T-cell (primary cell): ENCODE measurements at regions not wholly inside any gene's neighbourhood (a gene's known extent, or its start where the extent isn't known, plus 50 kb on each side); places are given as distances from the start of the nearest gene placed in this dataset.

ENCODE experiments used
- ATAC-seq, 4 experiments: fragments of 200-7000 bp in 3 of 4; fragments of 150-1000 bp in 1 of 4; cut with Tn5 transposase; replicated peaks in 1 of 4; 1 replicate in 3 of 4; 2 replicates in 1 of 4; pipeline ENCODE4 v1.10.0; 2021; ENCODE audit warnings: moderate library complexity in 3 of 4, mild to moderate bottlenecking in 2 of 4, moderate number of reproducible peaks in 1 of 4
- CTCF ChIA-PET, 2 donors: fragments of 300-600 bp; sonication (Branson Sonifier 250); formaldehyde crosslinking; loops; one replicate each; lab custom pipeline; 2022; ENCODE audit warnings: antibody characterized with exemption in 2 of 2; lab: Charles Lee
- POLR2A ChIA-PET, 2 donors: fragments of 300-600 bp; sonication (Branson Sonifier 250); formaldehyde crosslinking; loops; one replicate each; lab custom pipeline; 2022; ENCODE audit warnings: antibody characterized with exemption in 2 of 2; lab: Charles Lee
- DNase-seq, 35 experiments: peaks; one replicate each; pipeline versions ENCODE4 v3.0.0 to v3.0.0-alpha.2; 2013 to 2023
- H3K27ac ChIP-seq: one replicate; pipeline ENCODE4 v1.5.1; 2013; ENCODE audit warnings: low read length
- H3K27me3 ChIP-seq, 2 experiments: replicated peaks in 1 of 2; 1 replicate in 1 of 2; 2 replicates in 1 of 2; pipeline versions ENCODE4 v1.6.1 to v1.7.0; 2013; ENCODE audit warnings: low read length in 1 of 2, mixed read lengths in 1 of 2; ENCODE audit not compliant: control insufficient read depth in 2 of 2, insufficient read depth in 2 of 2; ENCODE audit errors: extremely low read depth in 1 of 2
- H3K36me3 ChIP-seq, 2 donors: 1 replicate in 1 of 2; 2 replicates in 1 of 2; pipeline versions ENCODE4 v1.6.1 to v1.7.0; 2013; ENCODE audit warnings: low read length in 1 of 2; ENCODE audit not compliant: control insufficient read depth in 2 of 2, insufficient read depth in 1 of 2; ENCODE audit errors: extremely low read depth in 1 of 2
- H3K4me1 ChIP-seq, 2 experiments: 1 replicate in 1 of 2; 2 replicates in 1 of 2; pipeline versions ENCODE4 v1.6.1 to v1.7.0; 2013; ENCODE audit warnings: low read length in 2 of 2, mixed read lengths in 1 of 2; ENCODE audit not compliant: insufficient read depth in 2 of 2, control insufficient read depth in 1 of 2; ENCODE audit errors: extremely low read depth in 1 of 2
- H3K4me3 ChIP-seq, 2 donors: 1 replicate in 1 of 2; 2 replicates in 1 of 2; pipeline versions ENCODE4 v1.5.1 to v1.7.0; 2013; ENCODE audit warnings: mild to moderate bottlenecking in 2 of 2, low read length in 1 of 2, moderate library complexity in 1 of 2; ENCODE audit not compliant: control insufficient read depth in 1 of 2; ENCODE audit errors: extremely low read depth in 1 of 2
- H3K9me3 ChIP-seq: 2 replicates; pipeline ENCODE4 v1.7.0; 2013
- H3K27ac Mint-ChIP-seq, 2 donors: one replicate each; pipeline ENCODE4 v1.8.0; 2020 to 2021; ENCODE audit warnings: mild to moderate bottlenecking in 2 of 2, mixed read lengths in 2 of 2
- H3K27me3 Mint-ChIP-seq, 2 donors: one replicate each; pipeline ENCODE4 v1.8.0; 2021 to 2022; ENCODE audit warnings: mixed read lengths in 2 of 2
- H3K36me3 Mint-ChIP-seq: one replicate; pipeline ENCODE4 v1.8.0; 2021; ENCODE audit warnings: mixed read lengths
- H3K4me1 Mint-ChIP-seq, 3 donors: one replicate each; pipeline ENCODE4 v1.8.0; 2020 to 2022; ENCODE audit warnings: mixed read lengths in 3 of 3, mild to moderate bottlenecking in 1 of 3
- H3K4me3 Mint-ChIP-seq, 3 donors: one replicate each; pipeline ENCODE4 v1.8.0; 2020 to 2022; ENCODE audit warnings: mild to moderate bottlenecking in 3 of 3, mixed read lengths in 3 of 3, moderate library complexity in 3 of 3
- H3K9me3 Mint-ChIP-seq, 3 donors: one replicate each; pipeline ENCODE4 v1.8.0; 2020 to 2022; ENCODE audit warnings: mixed read lengths in 3 of 3
- WGBS: methylation state at CpG from one replicate; pipeline ENCODE4 v1.1.5; 2013; ENCODE audit warnings: missing lambda C conversion rate; ENCODE audit not compliant: insufficient coverage; 5-methylcytosine and 5-hydroxymethylcytosine counted together

- ChIA-PET POLR2A (interaction anchor here (0.5 to 0.6 kb wide), 2 partner anchors 284 to 618 kb away, joined by 3 read pairs; no protein-coding TSS in a partner anchor), CTCF (interaction anchor here in 1 of 2 donors (0.6 kb wide), 1 partner anchor 21 kb away, joined by 11 read pairs; no protein-coding TSS in a partner anchor)
- ATAC-seq (no peak), DNase-seq (no peak)
- Histone ChIP-seq H3K4me1 (peaks cover 0 to 9% of the 10 kb centered on the region in 2 experiments), H3K9me3 (no peaks in the 10 kb centered on the region), H3K27me3 (no peaks in the 10 kb centered on the region), H3K4me3 (no peak overlapping the region), H3K27ac (no peak overlapping the region), H3K36me3 (no peaks in the 10 kb centered on the region)
- Mint-ChIP-seq H3K27ac (no peak overlapping the region), H3K4me3 (no peak overlapping the region), H3K36me3 (no peaks in the 10 kb centered on the region), H3K27me3 (no peaks in the 10 kb centered on the region), H3K9me3 (no peaks in the 10 kb centered on the region), H3K4me1 (peaks cover 10 to 21% (median 16%) of the 10 kb centered on the region in 3 donors)
- WGBS = 100% methylated on average over 3 of the region's 8 CpGs
These were observed 77.0 kb upstream of the SPATA12 start for GRCh38 chr3:56983427-56983826.

- Histone ChIP-seq H3K27me3 (no peaks in the 10 kb centered on the region), H3K27ac (no peak overlapping the region), H3K9me3 (no peaks in the 10 kb centered on the region), H3K4me3 (no peak overlapping the region), H3K4me1 (peaks cover 0 to 9% of the 10 kb centered on the region in 2 experiments), H3K36me3 (no peaks in the 10 kb centered on the region)
- Mint-ChIP-seq H3K36me3 (no peaks in the 10 kb centered on the region), H3K27ac (no peak overlapping the region), H3K27me3 (no peaks in the 10 kb centered on the region), H3K4me3 (no peak overlapping the region), H3K4me1 (peaks cover 10 to 17% (median 15%) of the 10 kb centered on the region in 3 donors), H3K9me3 (no peaks in the 10 kb centered on the region)
- ChIA-PET CTCF (interaction anchor here (0.6 to 1.8 kb wide), 7 partner anchors 164 to 354 kb away, joined by 3 to 7 read pairs (median 4); no protein-coding TSS in a partner anchor), POLR2A (interaction anchor here in 1 of 2 donors (0.5 kb wide), 1 partner anchor 184 kb away, joined by 4 read pairs; no protein-coding TSS in a partner anchor)
- no CpG with 5 or more reads among the region's 2 CpGs for WGBS
- no peak for ATAC-seq
- no peak for DNase-seq
These were observed 78.8 kb upstream of the SPATA12 start for GRCh38 chr3:56981445-56982230.

- 100% methylated on average over 1 of the region's 5 CpGs for WGBS
- no peaks in the 10 kb centered on the region for H3K27me3 Mint-ChIP-seq
- ChIA-PET CTCF (interaction anchor here (0.6 to 1.8 kb wide), 6 partner anchors 8 to 353 kb away, joined by 3 to 5 read pairs (median 4); no protein-coding TSS in a partner anchor), POLR2A (interaction anchor here (0.5 to 0.6 kb wide), 3 partner anchors 37 to 245 kb away, joined by 3 to 7 read pairs (median 4); no protein-coding TSS in a partner anchor)
- H3K9me3 Mint-ChIP-seq = no peaks in the 10 kb centered on the region
- Histone ChIP-seq H3K4me3 (no peak overlapping the region), H3K4me1 (peaks cover 0 to 5% of the 10 kb centered on the region in 2 experiments), H3K27me3 (no peaks in the 10 kb centered on the region), H3K9me3 (no peaks in the 10 kb centered on the region), H3K36me3 (no peaks in the 10 kb centered on the region), H3K27ac (no peak overlapping the region)
- peaks cover 6 to 14% (median 13%) of the 10 kb centered on the region in 3 donors for H3K4me1 Mint-ChIP-seq
- ATAC-seq = peak in 3 of 4 experiments; percentile 55 to 95 (median 76)
- no peak overlapping the region for H3K27ac Mint-ChIP-seq
- H3K36me3 Mint-ChIP-seq = no peaks in the 10 kb centered on the region
- H3K4me3 Mint-ChIP-seq = no peak overlapping the region
- DNase-seq = peak in 2 of 35 experiments; percentile 11 to 14
These were observed 79.6 kb upstream of the SPATA12 start for GRCh38 chr3:56980798-56981390.

GRCh38 chr3:56980243-56980642 lies 80.2 kb upstream of the SPATA12 start:
- H3K9me3 ChIP-seq = no peaks in the 10 kb centered on the region
- H3K4me1 Mint-ChIP-seq = peaks cover 0 to 9% (median 8%) of the 10 kb centered on the region in 3 donors

GRCh38 chr3:56979791-56980190 lies 80.7 kb upstream of the SPATA12 start:
- ATAC-seq (no peak), DNase-seq (no peak)
- H3K4me1 Mint-ChIP-seq = peaks cover 0 to 9% (median 8%) of the 10 kb centered on the region in 3 donors
- H3K36me3 Mint-ChIP-seq = no peaks in the 10 kb centered on the region
- Histone ChIP-seq H3K4me3 (no peak overlapping the region), H3K27me3 (no peaks in the 10 kb centered on the region), H3K27ac (no peak overlapping the region), H3K36me3 (no peaks in the 10 kb centered on the region), H3K9me3 (no peaks in the 10 kb centered on the region), H3K4me1 (no peaks in the 10 kb centered on the region)
- POLR2A ChIA-PET = no interaction called here
- no peaks in the 10 kb centered on the region for H3K9me3 Mint-ChIP-seq
- CTCF ChIA-PET = interaction anchor here (1.1 kb wide), 2 partner anchors 9 to 276 kb away, joined by 3 read pairs; no protein-coding TSS in a partner anchor
- no peak overlapping the region for H3K27ac Mint-ChIP-seq
- WGBS = 100% methylated on average over 1 of the region's 6 CpGs
- H3K4me3 Mint-ChIP-seq = no peak overlapping the region
- H3K27me3 Mint-ChIP-seq = no peaks in the 10 kb centered on the region

More at GRCh38 chr3:56980243-56980642, 80.2 kb upstream of the SPATA12 start:
- H3K36me3 ChIP-seq = no peaks in the 10 kb centered on the region
- Mint-ChIP-seq H3K36me3 (no peaks in the 10 kb centered on the region), H3K27ac (no peak overlapping the region), H3K4me3 (no peak overlapping the region), H3K9me3 (no peaks in the 10 kb centered on the region), H3K27me3 (no peaks in the 10 kb centered on the region)
- no peak overlapping the region for H3K27ac ChIP-seq
- no peaks in the 10 kb centered on the region for H3K27me3 ChIP-seq
- ChIA-PET CTCF (interaction anchor here (1.0 to 1.6 kb wide), 3 partner anchors 8 to 278 kb away, joined by 3 to 5 read pairs (median 4); no protein-coding TSS in a partner anchor), POLR2A (interaction anchor here in 1 of 2 donors (0.6 kb wide), 1 partner anchor 244 kb away, joined by 3 read pairs; no protein-coding TSS in a partner anchor)
- no peaks in the 10 kb centered on the region for H3K4me1 ChIP-seq
- H3K4me3 ChIP-seq = no peak overlapping the region
- WGBS = no CpG with 5 or more reads among the region's 5 CpGs
- DNase-seq = no peak
- no peak for ATAC-seq

GRCh38 chr3:56977561-56977889 lies 82.9 kb upstream of the SPATA12 start:
- Mint-ChIP-seq H3K27ac (no peak overlapping the region), H3K4me3 (no peak overlapping the region), H3K27me3 (no peaks in the 10 kb centered on the region), H3K9me3 (no peaks in the 10 kb centered on the region), H3K4me1 (peaks cover 0 to 9% (median 8%) of the 10 kb centered on the region in 3 donors), H3K36me3 (no peaks in the 10 kb centered on the region)
- CTCF ChIA-PET = no interaction called here
- Histone ChIP-seq H3K4me1 (no peaks in the 10 kb centered on the region), H3K9me3 (no peaks in the 10 kb centered on the region), H3K27ac (no peak overlapping the region), H3K36me3 (no peaks in the 10 kb centered on the region), H3K4me3 (no peak overlapping the region), H3K27me3 (no peaks in the 10 kb centered on the region)
- ATAC-seq = no peak
- 100% methylated on average over 1 of the region's 1 CpG for WGBS
- POLR2A ChIA-PET = no interaction called here
- DNase-seq = no peak
